GM18867 (cell line): ENCODE measurements at regions not wholly inside any gene's neighbourhood (a gene's known extent, or its start where the extent isn't known, plus 50 kb on each side); places are given as distances from the start of the nearest gene placed in this dataset.
"Not testable (repeated sequence)": the region's sequence is repeated elsewhere in the genome, so short reads cannot be mapped to it uniquely, and the experiment has no call there.

Experiments used
- ATAC-seq: cut with Tn5 transposase; IDR thresholded peaks from one replicate; pipeline ENCODE4 v1.9.1; 2021; ENCODE audit warnings: mild to moderate bottlenecking, moderate library complexity; ENCODE audit not compliant: unreplicated experiment

DNA sequence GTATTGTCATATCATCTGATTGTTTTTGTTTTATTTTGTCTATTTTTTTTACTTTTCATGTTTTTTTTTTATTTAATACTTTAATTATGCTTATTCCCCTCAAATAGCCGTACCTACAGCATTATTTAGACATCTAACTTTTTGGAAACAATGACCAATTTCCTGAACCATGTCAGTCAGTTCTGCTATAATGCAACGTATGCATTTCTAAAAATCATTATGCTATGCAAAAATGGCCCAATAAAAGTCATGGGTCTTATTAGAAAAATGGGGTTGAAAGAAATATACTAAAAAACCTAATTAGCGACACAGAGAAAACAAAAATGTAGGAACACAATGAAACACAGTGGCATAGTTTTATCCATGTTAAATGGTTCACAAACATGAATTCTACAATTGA lies 1454.7 kb downstream of the GRIK2 start:
- no peak for ATAC-seq

DNA sequence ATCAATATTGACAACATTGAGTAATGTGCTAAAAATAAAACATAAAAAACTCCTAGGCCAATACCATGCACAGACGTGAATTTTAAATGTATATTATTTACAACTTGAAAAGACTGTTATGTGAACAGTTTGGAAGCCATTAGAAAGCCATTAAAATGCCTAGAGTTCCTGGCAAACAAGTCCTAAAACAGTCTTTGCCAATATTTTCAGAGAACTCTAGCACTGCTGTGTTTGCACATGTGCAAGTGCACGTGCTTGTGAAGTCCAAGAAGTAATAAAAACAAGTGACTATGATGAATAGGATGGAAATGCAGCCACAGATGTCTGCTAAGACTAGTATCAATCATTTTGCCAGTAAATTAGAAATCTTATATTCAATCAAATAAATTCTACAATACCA lies 1447.6 kb downstream of the GRIK2 start:
- ATAC-seq: no peak

DNA sequence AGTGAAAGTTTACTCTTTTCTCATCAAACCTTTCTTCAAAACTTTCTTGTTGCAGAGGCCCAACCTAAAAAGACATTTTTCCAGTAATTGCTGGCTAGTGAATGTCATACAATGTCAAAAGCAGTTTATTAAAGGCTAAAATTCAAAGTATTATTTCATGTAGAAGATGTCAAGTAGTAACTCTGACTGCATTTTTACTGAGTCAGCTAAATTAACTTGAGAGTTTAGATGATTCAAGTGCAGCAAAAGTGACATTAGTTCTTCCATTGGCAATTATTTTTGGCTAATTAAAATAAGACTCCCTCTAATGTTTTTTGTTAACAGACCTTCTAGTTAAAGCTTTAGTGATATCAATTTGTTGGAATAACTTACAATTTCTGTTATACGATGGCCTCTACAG lies 1438.5 kb downstream of the GRIK2 start:
- no peak for ATAC-seq

DNA sequence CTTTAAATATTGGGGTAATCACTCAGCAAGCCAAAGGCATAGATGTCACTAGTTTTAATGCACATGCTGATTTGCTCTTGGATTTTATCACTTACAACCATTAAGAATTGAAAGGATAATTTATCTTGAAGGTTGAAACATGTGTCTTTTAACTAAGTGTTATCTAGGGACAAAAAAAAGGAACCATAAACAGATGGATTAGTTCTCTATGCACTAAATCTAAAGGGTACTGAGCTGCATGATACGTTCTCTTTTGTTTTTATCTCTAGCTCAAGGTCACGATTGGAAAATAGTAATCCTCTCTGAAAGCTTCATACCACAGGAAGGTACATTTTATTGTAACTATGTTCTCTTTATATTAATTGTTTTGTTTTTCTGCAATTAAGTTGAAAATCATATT lies 1426.6 kb downstream of the GRIK2 start:
- no peak for ATAC-seq

DNA sequence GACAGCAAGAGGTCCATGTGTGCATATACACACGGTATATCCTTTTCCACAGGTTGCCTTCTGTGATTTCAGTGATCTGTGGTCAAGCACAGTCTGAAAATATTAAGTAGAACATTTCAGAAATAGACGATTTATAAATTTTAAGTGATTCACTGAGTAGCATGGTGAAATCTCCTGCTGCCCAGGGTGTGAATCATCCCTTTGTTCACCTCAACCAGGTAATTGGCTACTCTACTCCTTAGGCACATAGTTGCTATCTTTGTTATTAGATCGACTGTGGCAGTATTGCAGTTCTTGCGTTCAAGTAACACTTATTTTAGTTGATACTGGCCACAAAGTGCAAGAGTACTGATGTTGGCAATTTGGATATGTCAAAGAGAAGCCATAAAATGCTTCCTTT lies 1421.7 kb downstream of the GRIK2 start:
- ATAC-seq: no peak

DNA sequence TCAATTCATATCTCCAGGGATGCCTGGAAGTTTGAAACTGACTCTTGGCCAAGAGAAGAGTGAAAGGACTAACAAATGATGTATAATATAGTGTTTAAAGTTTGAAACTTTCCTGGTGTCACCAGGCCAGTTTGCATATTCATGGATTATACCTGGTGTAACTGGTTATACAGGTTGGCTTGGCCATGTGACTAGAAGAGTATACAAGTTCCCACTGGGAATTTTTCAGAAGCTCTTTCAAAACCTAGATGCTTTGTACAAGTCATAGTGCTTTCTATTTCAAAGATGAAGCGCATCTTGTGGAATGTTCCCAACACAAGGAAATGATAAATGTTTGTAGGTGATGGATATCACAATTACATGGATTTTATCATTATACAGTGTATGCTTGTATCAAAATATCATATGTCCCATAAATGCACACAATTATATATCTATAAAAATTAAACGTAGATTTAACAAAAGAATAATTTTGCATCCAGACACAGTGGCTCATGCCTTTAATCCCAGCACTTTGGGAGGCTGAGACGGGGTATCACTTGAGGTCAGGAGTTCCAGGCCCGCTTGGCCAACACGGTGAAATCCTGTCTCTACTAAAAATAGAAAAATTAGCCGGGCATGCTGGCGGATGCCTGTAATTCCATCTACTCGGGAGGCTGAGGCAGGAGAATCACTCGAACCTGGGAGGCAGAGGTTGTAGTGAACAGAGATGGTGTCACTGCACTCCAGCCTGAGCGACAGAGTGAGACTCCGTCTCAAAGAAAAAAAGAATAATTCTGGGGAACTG lies 1420.2 kb downstream of the GRIK2 start:
- ATAC-seq: no peak

DNA sequence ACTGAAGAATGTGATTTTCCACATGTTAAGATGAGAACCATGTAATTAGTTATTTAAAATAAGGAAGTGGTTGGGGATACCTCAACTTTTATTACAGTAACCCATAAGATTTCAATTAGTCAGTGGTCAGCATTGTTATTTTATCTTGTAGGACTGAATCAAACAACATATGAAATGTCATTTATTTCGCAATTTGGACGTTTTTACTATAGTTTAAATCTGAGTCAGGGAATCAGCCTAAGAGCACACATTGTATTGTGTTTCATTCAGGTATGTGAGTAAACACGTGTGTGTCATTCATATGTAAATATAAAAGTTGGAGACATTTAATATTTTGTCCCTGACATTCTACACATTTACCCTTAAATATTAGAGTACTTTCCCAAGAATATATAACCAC lies 1418.7 kb downstream of the GRIK2 start:
- no peak for ATAC-seq

DNA sequence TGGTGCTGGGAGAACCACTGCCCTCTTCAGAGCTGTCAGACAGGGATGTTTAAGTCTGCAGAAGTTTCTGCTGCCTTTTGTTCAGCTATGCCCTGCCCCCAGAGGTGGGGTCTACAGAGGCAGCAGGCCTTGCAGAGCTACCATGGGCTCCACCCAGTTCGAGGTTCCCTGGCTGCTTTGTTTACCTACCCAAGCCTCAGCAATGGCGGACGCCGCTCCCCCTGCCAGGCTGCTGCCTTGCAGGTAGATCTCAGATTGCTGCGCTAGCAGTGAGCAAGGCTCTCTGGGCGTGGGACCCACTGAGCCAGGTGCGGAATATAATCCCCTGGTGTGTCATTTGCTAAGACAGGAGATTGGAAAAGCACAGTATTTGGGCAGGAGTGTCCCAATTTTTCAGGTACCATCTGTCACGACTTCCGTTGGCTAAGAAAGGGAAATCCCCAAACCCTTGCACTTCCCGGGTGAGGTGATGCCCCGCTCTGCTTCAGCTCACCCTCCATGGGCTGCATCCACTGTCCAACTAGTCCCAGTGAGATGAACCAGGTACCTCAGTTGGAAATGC lies 1415.5 kb downstream of the GRIK2 start:
- ATAC-seq: not testable (repeated sequence)

DNA sequence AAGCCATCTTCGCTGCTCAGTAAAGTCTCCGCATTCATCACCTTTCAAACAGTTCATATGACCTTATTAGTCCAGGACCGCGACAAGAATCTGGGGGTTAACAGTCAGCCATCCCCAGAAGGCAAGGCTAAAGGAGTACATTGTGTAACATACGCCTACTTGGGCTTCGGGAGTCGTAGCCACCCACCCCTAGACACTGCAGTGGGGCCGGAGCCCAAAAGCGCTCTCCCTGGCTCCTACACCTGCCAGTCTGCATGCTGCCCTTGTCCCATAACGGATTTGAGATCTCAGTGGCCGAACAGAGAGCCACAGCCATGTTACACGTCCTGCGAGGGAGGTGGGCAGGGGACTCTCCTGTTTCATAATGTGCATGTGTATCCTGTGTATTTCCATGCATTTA lies 1405.5 kb downstream of the GRIK2 start:
- ATAC-seq: no peak

DNA sequence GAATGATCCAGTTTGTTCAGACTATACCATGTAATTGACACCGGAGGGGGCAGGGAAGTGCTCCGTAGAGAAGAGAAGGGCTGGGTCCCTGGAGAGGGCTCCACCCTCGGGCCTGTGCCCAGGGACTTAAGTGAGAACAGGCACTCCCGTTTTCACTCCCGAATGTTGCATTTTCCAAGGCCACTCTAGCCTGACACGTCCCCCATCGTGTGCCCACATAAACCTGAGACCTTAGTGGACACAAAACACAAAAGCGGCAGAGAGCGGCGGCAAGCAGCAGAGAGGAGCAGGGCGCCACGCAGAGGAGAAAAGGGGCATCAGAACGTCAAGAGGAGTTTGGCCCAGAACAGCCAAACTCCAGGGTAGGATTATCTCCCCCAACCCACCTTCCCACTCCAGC lies 1405.1 kb downstream of the GRIK2 start:
- ATAC-seq: no peak

DNA sequence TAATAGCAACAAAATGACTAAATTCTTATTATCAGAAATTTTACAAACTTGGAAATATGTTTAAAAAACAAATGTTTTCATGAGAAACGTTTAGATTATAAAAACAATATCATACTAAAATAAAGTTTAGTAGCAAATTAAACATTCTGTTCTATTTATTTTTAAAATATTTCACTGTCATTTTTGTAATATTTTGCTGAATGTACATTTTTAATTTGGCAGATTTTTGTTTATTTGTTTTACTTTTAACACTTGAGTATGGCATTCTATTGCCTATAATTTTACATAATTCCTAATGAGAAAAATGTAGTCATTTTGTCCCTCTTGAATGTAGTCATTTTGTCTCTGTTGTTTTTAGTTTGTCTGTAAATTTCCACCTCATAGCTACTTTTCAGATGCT lies 1400.2 kb downstream of the GRIK2 start:
- no peak for ATAC-seq

DNA sequence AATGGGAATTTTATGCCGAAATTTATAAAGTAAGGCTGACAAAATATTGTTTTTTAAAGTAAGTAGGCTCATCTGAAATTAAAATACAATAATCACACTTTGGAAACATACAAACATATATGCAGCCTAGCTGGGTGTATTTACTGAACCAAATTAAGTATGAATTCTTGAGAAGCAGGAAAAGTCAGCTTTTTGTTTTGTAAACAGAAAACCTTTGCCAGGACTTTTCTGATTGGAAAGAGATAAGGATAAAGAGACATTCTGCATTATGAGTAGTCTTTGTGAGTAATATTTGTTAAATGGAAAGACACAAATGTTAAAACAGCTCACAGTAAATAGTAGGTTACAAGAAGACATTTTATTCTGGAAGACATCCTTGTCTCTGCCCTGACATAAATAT lies 1380.8 kb downstream of the GRIK2 start:
- no peak for ATAC-seq

DNA sequence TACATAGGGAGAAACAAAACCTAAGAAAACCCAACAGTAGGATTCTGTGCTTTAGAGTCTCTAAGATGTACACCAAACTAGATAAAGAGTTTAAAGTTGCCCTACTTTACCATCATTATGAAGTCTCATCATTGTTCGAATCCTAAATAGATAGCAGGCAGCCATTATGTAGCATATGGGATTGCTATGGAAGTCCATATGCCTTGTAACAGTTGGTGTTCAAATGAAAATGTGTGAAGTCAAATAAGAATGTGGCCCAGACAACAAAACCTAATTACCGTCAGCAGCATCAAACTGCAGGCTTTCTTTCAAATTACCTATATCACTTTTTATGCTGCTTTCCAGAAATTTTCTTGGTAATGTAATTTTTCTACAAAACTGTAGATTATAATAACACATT lies 1380.1 kb downstream of the GRIK2 start:
- no peak for ATAC-seq

DNA sequence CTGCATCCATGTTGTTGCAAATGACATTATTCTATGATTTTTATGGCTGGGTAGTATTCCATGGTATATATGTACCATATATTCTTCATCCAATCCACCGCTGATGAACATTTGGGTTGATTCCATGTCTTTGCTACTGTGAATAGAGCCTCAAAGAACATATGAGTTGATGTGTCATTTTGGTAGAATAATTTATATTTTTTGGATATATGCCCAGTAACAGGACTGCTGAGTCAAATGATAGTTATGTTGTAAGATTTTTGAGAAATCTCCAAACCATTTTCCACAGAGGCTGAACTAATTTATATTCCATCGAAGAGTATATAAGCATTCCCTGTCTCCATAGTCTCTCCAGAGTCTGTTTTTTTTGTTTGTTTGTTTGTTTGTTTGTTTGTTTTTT lies 1373.5 kb downstream of the GRIK2 start:
- no peak for ATAC-seq

DNA sequence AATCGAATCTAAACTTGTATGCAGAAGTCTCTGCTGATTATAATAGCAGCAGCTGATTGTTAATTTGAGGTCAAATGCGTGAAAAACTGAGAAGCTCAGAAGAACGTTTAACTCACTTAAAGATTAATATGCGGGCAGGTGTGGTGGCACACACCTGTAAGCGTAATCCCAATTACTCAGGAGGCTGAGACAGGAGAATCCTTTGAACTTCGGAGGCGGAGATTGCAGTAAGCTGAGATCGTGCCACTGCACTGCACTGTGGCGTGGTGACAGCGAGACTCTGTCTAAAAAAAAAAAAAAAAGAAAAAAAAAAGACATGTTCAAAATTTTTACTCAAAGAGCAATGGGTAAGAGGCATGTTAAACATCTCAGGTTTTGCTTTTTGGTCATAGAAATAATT lies 1370.8 kb downstream of the GRIK2 start:
- no peak for ATAC-seq

DNA sequence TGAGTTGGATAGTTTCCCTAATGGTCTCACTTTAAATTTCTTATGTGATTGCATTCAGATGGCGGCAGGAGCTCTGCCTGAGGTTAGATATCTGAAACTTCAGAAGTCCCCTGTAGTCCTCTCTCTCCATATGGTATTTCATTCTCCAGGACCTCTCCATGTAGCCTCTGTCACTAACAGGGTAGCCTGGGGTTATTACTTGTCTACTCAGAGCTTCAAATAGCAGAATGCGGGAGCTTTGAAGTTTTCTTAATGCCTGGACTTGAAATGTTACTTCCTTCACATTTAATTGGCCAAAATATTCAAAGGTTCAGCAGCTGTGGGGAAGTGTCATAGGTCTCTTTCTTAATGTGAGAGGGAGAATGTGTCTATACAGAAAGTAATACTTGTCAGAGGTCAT lies 1370.4 kb downstream of the GRIK2 start:
- no peak for ATAC-seq

DNA sequence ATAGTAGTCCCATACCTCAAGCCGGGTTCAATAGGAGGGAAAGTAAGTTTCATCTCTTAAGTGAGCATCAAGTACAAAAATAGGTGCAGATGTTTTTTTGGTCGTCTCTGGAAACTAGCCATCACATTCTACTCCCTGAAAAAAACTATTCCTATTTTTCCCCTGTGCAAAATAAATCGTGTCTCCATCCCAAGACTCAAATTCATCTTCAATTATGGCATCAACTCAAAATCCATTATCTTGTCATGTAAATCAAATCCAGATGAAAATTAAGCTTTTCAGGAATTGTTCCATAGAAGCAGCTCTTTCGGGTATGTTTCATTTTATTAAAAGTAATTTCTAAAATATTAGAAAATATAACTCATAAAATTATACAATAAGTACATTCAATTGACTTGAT lies 1368.4 kb downstream of the GRIK2 start:
- ATAC-seq: no peak

DNA sequence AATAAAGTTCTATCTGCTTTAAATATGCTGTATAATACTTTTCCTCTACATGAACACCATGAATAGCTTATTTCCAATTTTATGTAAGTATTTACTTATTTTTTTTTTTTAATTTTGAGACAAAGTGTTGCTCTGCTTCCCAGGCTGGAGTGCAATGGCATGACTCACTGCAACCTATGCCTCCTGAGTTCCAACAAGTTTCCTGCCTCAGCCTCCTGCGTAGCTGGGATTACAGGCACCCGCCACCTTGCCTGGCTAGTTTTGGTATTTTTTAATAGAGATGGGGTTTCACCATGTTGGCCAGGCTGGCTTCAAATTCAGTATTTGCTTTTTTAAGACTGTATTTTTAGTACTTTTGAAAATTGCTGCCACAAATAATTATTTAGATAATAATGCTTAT lies 1365.9 kb downstream of the GRIK2 start:
- ATAC-seq: no peak

DNA sequence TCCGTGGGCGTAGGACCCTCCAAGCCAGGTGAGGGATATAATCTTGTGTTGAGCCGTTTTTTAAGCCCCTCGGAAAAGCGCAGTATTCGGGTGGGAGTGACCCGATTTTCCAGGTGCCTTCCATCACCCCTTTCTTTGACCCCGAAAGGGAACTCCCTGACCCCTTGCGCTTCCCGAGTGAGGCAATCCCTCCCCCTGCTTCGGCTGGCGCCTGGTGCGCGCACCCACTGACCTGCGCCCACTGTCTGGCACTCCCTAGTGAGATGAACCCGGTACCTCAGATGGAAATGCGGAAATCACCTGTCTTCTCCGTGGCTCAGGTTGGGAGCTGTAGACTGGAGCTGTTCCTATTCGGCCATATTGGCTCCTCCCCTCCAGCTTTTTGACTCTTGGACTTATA lies 1365.0 kb downstream of the GRIK2 start:
- not testable (repeated sequence) for ATAC-seq

DNA sequence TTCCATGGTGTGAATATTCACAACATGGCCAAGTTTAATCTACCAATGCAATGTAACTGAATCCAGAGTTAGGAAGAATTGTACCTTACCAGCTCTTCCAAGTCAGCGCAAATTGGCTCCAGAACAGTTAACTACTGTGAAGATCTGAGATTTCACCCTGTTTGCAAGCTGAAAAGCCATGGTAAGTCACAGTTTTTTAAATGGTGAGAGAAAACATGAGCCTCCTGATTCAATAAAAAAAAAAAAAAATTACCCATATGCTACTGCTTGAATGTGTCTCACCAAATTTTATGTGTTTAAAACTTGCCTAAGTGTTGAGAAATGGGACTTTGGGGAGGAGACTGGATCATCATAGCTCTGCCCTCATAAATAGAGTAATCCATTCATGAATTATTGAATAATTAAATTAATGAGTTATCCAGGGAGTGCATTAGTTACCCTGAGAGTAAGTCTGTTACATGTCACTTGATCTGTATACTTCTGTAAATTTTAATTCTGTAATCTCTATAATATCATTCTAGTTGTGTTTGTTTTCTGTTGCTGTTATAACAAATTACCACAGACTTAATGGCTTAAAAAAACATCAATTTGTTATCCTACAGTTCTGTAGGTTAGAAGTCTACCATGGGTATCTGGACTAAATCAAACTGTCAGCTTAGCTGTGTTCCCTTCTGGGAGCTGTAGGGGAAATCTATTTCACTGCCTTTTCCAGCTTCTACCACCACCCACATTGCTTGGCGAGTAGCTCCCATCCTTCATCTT lies 1355.9 kb downstream of the GRIK2 start:
- no peak for ATAC-seq

DNA sequence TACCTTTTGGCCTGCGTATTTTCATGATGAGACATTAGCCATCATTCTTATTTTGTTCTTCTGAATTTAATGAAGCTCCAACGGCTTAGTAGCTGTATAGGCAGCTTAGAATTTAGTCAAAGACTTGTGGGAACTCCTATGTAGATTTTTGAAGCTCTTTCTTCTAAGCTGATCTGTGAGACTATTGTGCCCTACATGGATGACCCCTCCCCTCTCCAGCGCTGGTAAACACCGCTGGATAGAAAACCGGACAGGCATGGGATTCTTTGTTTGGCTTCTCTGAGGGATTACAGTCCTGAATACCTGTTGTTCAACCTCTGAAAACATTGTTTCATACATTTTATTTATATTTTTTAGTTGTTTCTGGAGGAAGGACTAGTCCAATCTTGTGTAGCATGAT lies 1353.4 kb downstream of the GRIK2 start:
- ATAC-seq: no peak

DNA sequence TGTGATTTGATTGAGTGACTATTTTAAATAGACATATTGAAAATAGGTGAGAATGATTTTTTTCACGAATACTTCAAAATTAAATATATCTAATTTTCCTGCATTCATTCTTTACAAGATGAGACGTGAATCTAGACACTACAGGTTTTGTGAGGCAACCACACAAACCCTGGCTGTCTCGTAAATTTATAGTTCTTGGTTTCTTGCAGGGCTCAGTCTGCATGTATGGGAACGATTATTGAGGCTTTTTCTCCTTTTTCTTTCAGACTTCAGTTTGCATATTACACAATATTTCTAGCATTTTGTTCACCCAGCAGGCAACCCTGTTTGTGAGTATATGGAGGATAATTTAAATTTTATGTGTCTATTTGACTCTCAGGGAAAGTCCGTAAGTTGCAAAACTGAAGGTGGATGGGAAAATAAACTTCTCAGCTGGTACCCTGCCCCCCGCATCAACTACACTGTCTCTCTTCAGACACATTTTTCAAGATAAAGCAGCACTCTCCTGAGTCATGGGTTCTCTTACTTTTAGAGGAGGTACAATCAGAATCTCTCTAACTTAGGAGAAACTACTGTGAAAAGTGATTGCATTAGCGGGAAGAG lies 1349.3 kb downstream of the GRIK2 start:
- no peak for ATAC-seq
